Erythroblast (primary cell): ENCODE measurements at regions not wholly inside any gene's neighbourhood (a gene's known extent, or its start where the extent isn't known, plus 50 kb on each side); places are given as distances from the start of the nearest gene placed in this dataset.
"Not testable (repeated sequence)": the region's sequence is repeated elsewhere in the genome, so short reads cannot be mapped to it uniquely, and the experiment has no call there.

Experiments
- GATA1 ChIP-seq: IDR thresholded peaks from 2 replicates; pipeline ENCODE4 v1.6.1; 2011; ENCODE audit warnings: low read depth, mild to moderate bottlenecking, control low read depth, low read length, moderate library complexity
- POLR2A ChIP-seq: IDR thresholded peaks from 2 replicates; pipeline ENCODE4 v1.6.1; 2011; ENCODE audit warnings: mild to moderate bottlenecking, low read length

DNA sequence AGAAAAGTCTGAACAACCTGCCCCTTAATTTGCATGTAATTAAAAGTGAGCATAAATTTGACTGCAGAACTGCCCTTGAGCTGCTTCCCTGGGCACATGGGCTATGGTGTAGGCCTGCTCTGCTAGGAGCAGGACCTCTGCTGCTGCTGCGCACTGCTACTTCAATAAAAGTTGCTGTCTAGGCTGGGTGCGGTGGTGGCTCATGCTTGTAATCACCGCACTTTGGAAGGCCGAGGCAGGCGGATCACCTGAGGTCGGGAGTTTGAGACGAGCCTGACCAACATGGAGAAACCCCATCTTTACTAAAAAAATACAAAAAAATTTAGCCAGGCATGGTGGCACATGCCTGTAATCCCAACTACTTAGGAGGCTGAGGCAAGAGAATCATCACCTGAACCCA lies 355.7 kb downstream of the KCNJ2 start:
- TF ChIP-seq POLR2A, GATA1: not testable (repeated sequence)
